ENCODE measurements at regions not wholly inside any gene's neighbourhood (a gene's known extent, or its start where the extent isn't known, plus 50 kb on each side); places are given as distances from the start of the nearest gene placed in this dataset.
"Not testable (repeated sequence)": the region's sequence is repeated elsewhere in the genome, so short reads cannot be mapped to it uniquely, and the experiment has no call there.

GRCh38 chr5:85000671-85001070 is 616.0 kb upstream of the EDIL3 start:
- H3K27me3 ChIP-seq, result no peaks in the 10 kb centered on the region
- no peak overlapping the region for H3K27ac ChIP-seq
- H3K4me1 ChIP-seq, result no peaks in the 10 kb centered on the region
- intact Hi-C loops (cut with DNase I), result no loop called here
- TF ChIP-seq POLR2AphosphoS5 (IDR thresholded peaks at IDR 0.05) (no peak), POLR2A (IDR thresholded peaks at IDR 0.05) (no peak), CTCF (IDR thresholded peaks at IDR 0.05) (no peak), EP300 (IDR thresholded peaks at IDR 0.05) (no peak)
- no peak for DNase-seq
- H3K4me3 ChIP-seq, result no peak overlapping the region
- no peaks in the 10 kb centered on the region for H3K9me3 ChIP-seq
- H3K36me3 ChIP-seq, result no peaks in the 10 kb centered on the region

GRCh38 chr5:85002026-85002425 is 617.3 kb upstream of the EDIL3 start:
- DNase-seq; H3K27ac ChIP-seq; H3K36me3 ChIP-seq; H3K27me3 ChIP-seq; H3K4me1 ChIP-seq; H3K9me3 ChIP-seq; intact Hi-C loops (cut with DNase I); H3K4me3 ChIP-seq: not testable (repeated sequence)
- 83 to 94% methylated on average over 9 of the region's 9 CpGs for WGBS, 2 donors

GRCh38 chr5:85010014-85010562 is 625.4 kb upstream of the EDIL3 start:
- intact Hi-C loops (cut with DNase I), result no loop called here
- TF ChIP-seq POLR2A (IDR thresholded peaks at IDR 0.05), result no peak
- no peak for TF ChIP-seq CTCF (IDR thresholded peaks at IDR 0.05)
- no peak for TF ChIP-seq EP300 (IDR thresholded peaks at IDR 0.05)
- no peak for TF ChIP-seq POLR2AphosphoS5 (IDR thresholded peaks at IDR 0.05)
- H3K4me1 ChIP-seq, result no peaks in the 10 kb centered on the region
- H3K27me3 ChIP-seq, result no peaks in the 10 kb centered on the region
- H3K27ac ChIP-seq, result no peak overlapping the region
- no peaks in the 10 kb centered on the region for H3K9me3 ChIP-seq
- no peak overlapping the region for H3K4me3 ChIP-seq
- 85% methylated on average over 4 of the region's 4 CpGs for WGBS, 2 donors
- DNase-seq, result no peak
- no peaks in the 10 kb centered on the region for H3K36me3 ChIP-seq

GRCh38 chr5:85017261-85017660 is 632.6 kb upstream of the EDIL3 start:
- no peaks in the 10 kb centered on the region for H3K36me3 ChIP-seq
- no peak for TF ChIP-seq CTCF (IDR thresholded peaks at IDR 0.05)
- TF ChIP-seq POLR2A (IDR thresholded peaks at IDR 0.05), result no peak
- TF ChIP-seq POLR2AphosphoS5 (IDR thresholded peaks at IDR 0.05), result no peak
- no peak for TF ChIP-seq EP300 (IDR thresholded peaks at IDR 0.05)
- no peaks in the 10 kb centered on the region for H3K4me1 ChIP-seq
- H3K27ac ChIP-seq, result no peak overlapping the region
- H3K4me3 ChIP-seq, result no peak overlapping the region
- peaks cover 0 to 4% (median 1%) of the 10 kb centered on the region in 4 donors for H3K9me3 ChIP-seq
- no peak for DNase-seq
- WGBS, 2 donors, result 83% methylated on average over 2 of the region's 2 CpGs
- H3K27me3 ChIP-seq, result no peaks in the 10 kb centered on the region
- intact Hi-C loops (cut with DNase I), result no loop called here

GRCh38 chr5:85030316-85031084 is 645.8 kb upstream of the EDIL3 start:
- DNase-seq, result no peak
- TF ChIP-seq EP300 (IDR thresholded peaks at IDR 0.05), result no peak
- TF ChIP-seq POLR2A (IDR thresholded peaks at IDR 0.05), result no peak
- no peak for TF ChIP-seq POLR2AphosphoS5 (IDR thresholded peaks at IDR 0.05)
- Histone ChIP-seq H3K4me1 (no peaks in the 10 kb centered on the region), H3K9me3 (no peaks in the 10 kb centered on the region), H3K27me3 (no peaks in the 10 kb centered on the region), H3K4me3 (no peak overlapping the region), H3K27ac (no peak overlapping the region), H3K36me3 (no peaks in the 10 kb centered on the region)
- intact Hi-C loops (cut with DNase I), result no loop called here

- no peak for DNase-seq
- no peaks in the 10 kb centered on the region for H3K36me3 ChIP-seq
- TF ChIP-seq POLR2A (IDR thresholded peaks at IDR 0.05), result no peak
- TF ChIP-seq POLR2AphosphoS5 (IDR thresholded peaks at IDR 0.05), result no peak
- TF ChIP-seq CTCF (IDR thresholded peaks at IDR 0.05), result no peak
- no peak for TF ChIP-seq EP300 (IDR thresholded peaks at IDR 0.05)
- no peaks in the 10 kb centered on the region for H3K4me1 ChIP-seq
- no peaks in the 10 kb centered on the region for H3K27me3 ChIP-seq
- H3K4me3 ChIP-seq, result no peak overlapping the region
- WGBS, 2 donors, result 1 to 5% methylated on average over 1 of the region's 1 CpG
- no peak overlapping the region for H3K27ac ChIP-seq
- no peaks in the 10 kb centered on the region for H3K9me3 ChIP-seq
- intact Hi-C loops (cut with DNase I), result no loop called here
Measured at GRCh38 chr5:85049020-85049419, 664.3 kb upstream of the EDIL3 start.
